NCI-H1092 treated with DMSO at 0.1 percent for 48 hours (cell line): ENCODE measurements at regions not wholly inside any gene's neighbourhood (a gene's known extent, or its start where the extent isn't known, plus 50 kb on each side); places are given as distances from the start of the nearest gene placed in this dataset.

ENCODE experiments used
- DNase-seq: peaks from one replicate; lab custom pipeline; 2025; lab: John Stamatoyannopoulos, UW

DNA sequence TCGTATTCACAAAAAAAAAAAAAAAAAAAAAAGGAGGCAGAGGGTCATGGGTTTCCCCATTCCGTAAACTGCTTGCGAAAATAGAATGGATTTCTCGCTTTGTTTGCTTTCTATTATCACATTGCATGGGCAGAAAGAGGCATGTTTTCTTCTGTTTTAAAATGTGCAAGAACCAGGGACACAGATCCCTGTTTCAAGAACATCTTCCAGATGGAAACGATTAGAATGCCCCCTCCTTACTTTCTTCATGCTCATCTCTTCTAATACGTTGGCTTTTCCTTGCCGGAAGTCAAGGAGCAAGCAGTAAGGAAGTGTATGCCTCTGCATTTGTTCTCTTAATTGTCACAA lies 51.0 kb upstream of the ZNF516 start:
- no peak for DNase-seq

DNA sequence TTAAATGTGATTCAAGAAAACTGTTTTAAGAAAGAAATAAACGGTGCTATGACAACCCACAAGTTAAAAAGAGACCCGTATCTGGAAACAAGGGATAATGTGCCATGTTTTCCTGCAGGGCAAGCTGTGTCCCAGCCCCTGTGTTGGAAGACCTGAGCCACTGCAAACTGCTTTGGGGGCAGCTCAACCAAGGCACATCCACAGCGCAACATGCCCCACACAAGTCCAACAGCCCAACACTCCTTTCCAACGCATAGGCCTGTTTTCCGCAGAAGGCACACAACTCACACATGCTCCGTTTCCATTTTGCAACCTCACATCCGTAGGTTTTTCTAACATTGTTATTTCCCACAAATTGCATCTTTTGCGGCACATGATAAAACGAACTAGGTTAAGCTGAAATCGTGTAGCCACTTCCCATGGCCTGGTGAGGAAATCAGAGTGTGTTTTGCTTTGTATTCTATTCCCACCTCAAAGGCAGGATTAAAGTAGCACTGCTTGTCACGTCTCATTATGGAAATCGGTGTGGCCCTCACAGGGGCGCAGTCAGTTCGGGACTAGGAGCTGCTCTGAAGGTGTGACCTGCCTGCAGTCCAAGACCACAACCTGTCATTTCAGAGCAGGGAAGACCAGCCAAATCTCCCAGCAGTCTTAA lies 50.5 kb upstream of the ZNF516 start:
- DNase-seq, result no peak

DNA sequence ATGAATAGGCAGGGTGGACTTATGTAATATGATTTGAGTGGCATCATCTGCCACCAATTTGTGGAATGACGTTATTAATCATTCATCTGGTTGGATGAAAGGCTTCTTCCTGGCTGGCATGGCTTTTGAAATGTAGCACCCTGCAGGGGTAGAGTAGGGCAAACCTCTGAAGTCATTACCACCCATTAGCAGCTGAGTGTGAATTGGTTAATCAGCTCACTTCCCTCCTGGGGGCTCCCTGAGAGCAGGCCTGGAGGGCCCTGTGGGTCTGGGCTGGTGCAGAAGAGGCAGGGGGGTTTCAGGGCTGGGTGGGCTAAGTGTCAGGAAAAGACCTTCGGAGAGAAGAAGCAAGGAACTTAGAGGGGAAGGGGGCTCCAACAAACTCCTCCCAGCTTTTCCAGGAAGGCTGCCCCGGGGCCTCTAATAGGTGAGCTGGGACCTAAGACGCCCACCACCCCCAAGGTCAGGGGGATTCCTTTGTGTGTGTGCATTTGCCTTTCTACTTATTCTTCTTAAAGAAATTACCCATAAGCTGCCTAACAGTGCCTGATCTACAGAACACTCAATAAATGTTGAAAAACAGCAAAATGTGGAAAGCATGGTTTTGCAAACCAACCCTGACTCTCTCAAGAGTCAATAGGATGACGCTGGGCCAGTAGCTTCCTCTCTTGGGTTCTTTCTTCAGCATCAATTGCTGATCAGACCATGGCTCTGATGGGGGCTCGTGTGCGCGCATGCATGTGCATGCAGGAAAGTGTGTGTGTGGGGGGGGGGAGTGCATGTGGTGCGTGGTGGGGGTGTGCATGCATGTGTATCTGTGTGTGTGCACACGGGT lies 49.7 kb upstream of the ZNF516 start:
- DNase-seq, result no peak
